Upper lobe of left lung (tissue), 6 donors: ENCODE measurements at regions not wholly inside any gene's neighbourhood (a gene's known extent, or its start where the extent isn't known, plus 50 kb on each side); places are given as distances from the start of the nearest gene placed in this dataset.

Experiments used
- ATAC-seq, 2 donors: fragments of 200-7000 bp; cut with Tn5 transposase; one replicate each; pipeline ENCODE4 v1.9.1; 2022; ENCODE audit warnings: mild to moderate bottlenecking in 2 of 2, moderate library complexity in 2 of 2; ENCODE audit not compliant: low FRiP score in 2 of 2
- DNase-seq, 2 donors: peaks; one replicate each; pipeline ENCODE4 v3.0.0-alpha.2; 2019 to 2020
- H3K27ac ChIP-seq, 4 donors: fragments of 200-600 bp; sonication (generic); one replicate each; pipeline ENCODE4 v1.5.1; 2016 to 2019
- H3K27me3 ChIP-seq, 4 donors: fragments of 200-600 bp; sonication (generic); one replicate each; pipeline ENCODE4 v1.5.1; 2017 to 2019
- H3K36me3 ChIP-seq, 4 donors: fragments of 200-600 bp; sonication (generic); one replicate each; pipeline ENCODE4 v1.5.1; 2016 to 2019
- H3K4me1 ChIP-seq, 4 donors: fragments of 200-600 bp; sonication (generic); one replicate each; pipeline ENCODE4 v1.5.1; 2018 to 2019
- H3K4me3 ChIP-seq, 4 donors: fragments of 200-600 bp; sonication (generic); one replicate each; pipeline ENCODE4 v1.5.1; 2017 to 2019; ENCODE audit warnings: mild to moderate bottlenecking in 2 of 4, moderate library complexity in 1 of 4
- H3K9me3 ChIP-seq, 4 donors: fragments of 200-600 bp; sonication (generic); one replicate each; pipeline ENCODE4 v1.5.1; 2018 to 2019
- CTCF ChIP-seq, 6 experiments: fragments of 450-650 bp in 4 of 6; fragments of 200-600 bp in 2 of 6; sonication (generic) in 2 of 6; IDR thresholded peaks; one replicate each; pipeline ENCODE4 v1.5.1; 2016 to 2019; ENCODE audit warnings: antibody characterized with exemption in 6 of 6
- EP300 ChIP-seq, 4 donors: sonication (generic); formaldehyde crosslinking; IDR thresholded peaks; one replicate each; pipeline ENCODE4 v1.5.1; 2017; ENCODE audit warnings: antibody characterized with exemption in 4 of 4, control low read depth in 2 of 4
- POLR2A ChIP-seq, 4 donors: fragments of 450-650 bp; IDR thresholded peaks; one replicate each; pipeline ENCODE4 v1.5.1; 2016 to 2017; ENCODE audit warnings: antibody characterized with exemption in 4 of 4, mild to moderate bottlenecking in 2 of 4
- POLR2AphosphoS5 ChIP-seq, 2 donors: sonication (generic); formaldehyde crosslinking; IDR thresholded peaks; one replicate each; pipeline ENCODE4 v1.5.1; 2017; ENCODE audit warnings: antibody characterized with exemption in 2 of 2
- WGBS, 2 donors: methylation state at CpG; one replicate each; pipeline ENCODE4 v1.1.5; 2017 to 2018; 5-methylcytosine and 5-hydroxymethylcytosine counted together
- donor health status: DM: no; HTN: no; CAD: no; lungs with moderate emphysema.
- donor health status: DM: no; HTN: yes; CAD: no; lungs with severe emphysema.

DNA sequence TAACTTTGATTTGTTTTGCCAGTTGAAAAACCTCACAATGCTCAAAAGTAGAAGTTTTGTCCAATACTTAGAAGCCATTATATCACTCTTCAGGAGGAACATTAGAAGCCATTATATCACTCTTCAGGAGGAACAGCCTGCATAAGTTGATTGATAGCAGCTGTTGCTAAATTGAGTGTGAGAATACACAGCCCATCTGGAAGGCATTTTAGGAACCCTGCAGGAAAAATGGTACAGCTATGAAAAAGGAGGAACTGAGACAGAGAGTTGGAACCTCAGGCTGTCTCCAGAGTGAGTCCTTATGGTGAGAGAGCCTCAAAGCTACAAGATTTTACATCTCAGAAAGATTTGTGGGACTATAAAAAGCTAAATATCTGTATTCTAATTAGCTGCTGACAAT, 207.0 kb downstream of the MYRFL start:
- Histone ChIP-seq H3K27me3 (no peaks in the 10 kb centered on the region), H3K4me1 (no peaks in the 10 kb centered on the region), H3K9me3 (no peaks in the 10 kb centered on the region), H3K27ac (no peak overlapping the region), H3K36me3 (no peaks in the 10 kb centered on the region), H3K4me3 (no peak overlapping the region)
- TF ChIP-seq EP300 (IDR thresholded peaks at IDR 0.05) (no peak), POLR2AphosphoS5 (IDR thresholded peaks at IDR 0.05) (peak; percentile 20 to 80)
- ATAC-seq (peak in 1 of 2 donors; percentile 44), DNase-seq (no peak)

DNA sequence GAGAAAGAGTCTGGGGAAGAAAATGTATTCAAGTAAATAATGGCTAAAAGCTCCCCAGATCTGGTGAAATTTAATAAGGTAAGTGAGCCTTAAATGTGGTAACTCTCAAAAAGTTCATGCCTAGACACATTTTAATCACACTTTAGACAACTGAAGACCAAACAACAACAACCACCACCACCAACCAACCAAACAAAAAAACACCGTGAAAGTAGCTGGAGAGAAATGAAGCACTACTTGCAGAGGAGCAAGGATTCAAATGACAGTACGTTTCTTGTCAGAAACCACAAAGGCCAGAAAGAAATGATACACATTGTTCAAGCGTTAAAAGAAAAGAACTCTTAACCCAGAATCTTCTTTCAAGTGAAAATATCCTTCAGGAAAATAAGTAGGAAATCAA, 208.3 kb downstream of the MYRFL start:
- WGBS, 2 donors, result 72 to 88% methylated on average over 3 of the region's 3 CpGs

DNA sequence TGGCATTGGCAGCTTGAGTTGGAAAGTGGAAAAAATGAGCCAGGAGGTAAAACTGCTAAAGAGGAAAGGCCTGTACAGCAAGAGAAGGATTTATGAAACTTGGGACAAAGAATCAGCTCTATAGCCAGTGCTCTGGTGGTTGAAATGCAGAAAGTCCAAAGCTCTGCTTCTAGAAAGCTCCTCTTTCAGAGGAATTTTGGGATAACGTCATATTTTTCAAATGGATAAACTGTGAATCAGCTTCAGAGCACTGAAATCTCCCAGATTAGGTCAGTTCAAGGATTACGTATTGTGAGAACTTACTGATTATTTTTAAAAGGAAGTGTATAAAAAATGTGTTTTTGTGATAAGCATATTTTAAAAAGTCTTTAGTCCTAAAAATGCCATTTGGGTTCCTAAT, 203.1 kb upstream of the CNOT2 start:
- Histone ChIP-seq H3K36me3 (no peaks in the 10 kb centered on the region), H3K27me3 (no peaks in the 10 kb centered on the region), H3K27ac (no peak overlapping the region), H3K4me1 (no peaks in the 10 kb centered on the region), H3K4me3 (no peak overlapping the region), H3K9me3 (no peaks in the 10 kb centered on the region)
- DNase-seq (no peak), ATAC-seq (peak in 1 of 2 donors; percentile 84)
- WGBS, 2 donors, result 76 to 78% methylated on average over 2 of the region's 2 CpGs
- TF ChIP-seq CTCF (IDR thresholded peaks at IDR 0.05) (no peak), POLR2AphosphoS5 (IDR thresholded peaks at IDR 0.05) (no peak)

More for the DNA sequence above, 208.3 kb downstream of the MYRFL start:
- Histone ChIP-seq H3K36me3 (no peaks in the 10 kb centered on the region), H3K27me3 (no peaks in the 10 kb centered on the region), H3K9me3 (no peaks in the 10 kb centered on the region), H3K4me1 (no peaks in the 10 kb centered on the region), H3K27ac (no peak overlapping the region), H3K4me3 (no peak overlapping the region)
- DNase-seq, result no peak
- ATAC-seq, result no peak
- TF ChIP-seq CTCF (IDR thresholded peaks at IDR 0.05), result no peak
- TF ChIP-seq POLR2A (IDR thresholded peaks at IDR 0.05), result no peak
- no peak for TF ChIP-seq EP300 (IDR thresholded peaks at IDR 0.05)
- TF ChIP-seq POLR2AphosphoS5 (IDR thresholded peaks at IDR 0.05), result no peak

GRCh38 chr12:70042675-70043074, 200.6 kb upstream of the CNOT2 start:
- no peaks in the 10 kb centered on the region for H3K9me3 ChIP-seq
- H3K27me3 ChIP-seq, result no peaks in the 10 kb centered on the region
- H3K36me3 ChIP-seq, result no peaks in the 10 kb centered on the region
- WGBS, 2 donors, result 70 to 75% methylated on average over 6 of the region's 6 CpGs
- ATAC-seq (no peak), DNase-seq (no peak)
- no peaks in the 10 kb centered on the region for H3K4me1 ChIP-seq
- H3K27ac ChIP-seq, result no peak overlapping the region
- H3K4me3 ChIP-seq, result no peak overlapping the region
- TF ChIP-seq POLR2A (IDR thresholded peaks at IDR 0.05) (no peak), CTCF (IDR thresholded peaks at IDR 0.05) (no peak), POLR2AphosphoS5 (IDR thresholded peaks at IDR 0.05) (no peak), EP300 (IDR thresholded peaks at IDR 0.05) (no peak)

DNA sequence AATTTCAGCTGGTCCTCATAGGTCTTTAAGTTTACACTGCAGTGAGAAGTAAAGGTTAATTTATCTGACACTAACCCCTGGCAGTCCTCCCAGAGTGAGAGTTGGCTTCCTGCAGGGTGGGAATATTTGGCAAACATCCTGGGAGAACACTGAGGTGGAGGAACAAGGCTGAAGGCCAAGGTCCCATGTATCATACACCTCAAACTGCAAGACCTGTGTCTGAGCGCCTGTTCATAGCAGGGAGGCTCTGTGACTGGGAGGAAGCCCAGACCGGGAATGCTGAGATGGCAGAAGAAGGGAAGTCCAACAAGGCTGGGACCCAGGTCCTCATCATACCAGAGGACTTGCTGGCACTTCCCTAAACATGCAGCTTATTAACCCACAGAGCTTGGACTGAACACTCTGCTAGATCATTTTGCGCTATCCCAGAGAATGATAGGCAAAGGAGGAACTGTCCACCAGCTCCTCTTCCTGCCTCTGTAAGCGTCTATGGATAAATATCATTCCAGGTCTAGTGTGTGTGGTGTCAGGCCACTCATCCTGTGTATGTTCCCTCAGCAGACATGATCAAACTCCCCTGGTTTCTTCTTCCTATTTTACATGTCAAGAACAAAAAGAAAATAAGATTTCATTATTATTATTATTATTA, 199.6 kb upstream of the CNOT2 start:
- Histone ChIP-seq H3K36me3 (no peaks in the 10 kb centered on the region), H3K27me3 (no peaks in the 10 kb centered on the region), H3K9me3 (no peaks in the 10 kb centered on the region), H3K4me1 (no peaks in the 10 kb centered on the region), H3K4me3 (no peak overlapping the region), H3K27ac (no peak overlapping the region)
- no peak for DNase-seq
- WGBS, 2 donors, result 74 to 76% methylated on average over 4 of the region's 4 CpGs
- ATAC-seq, result peak in 1 of 2 donors; percentile 16
- TF ChIP-seq CTCF (IDR thresholded peaks at IDR 0.05) (no peak), POLR2A (IDR thresholded peaks at IDR 0.05) (no peak), POLR2AphosphoS5 (IDR thresholded peaks at IDR 0.05) (no peak), EP300 (IDR thresholded peaks at IDR 0.05) (no peak)
